ENCODE measurements at regions not wholly inside any gene's neighbourhood (a gene's known extent, or its start where the extent isn't known, plus 50 kb on each side); places are given as distances from the start of the nearest gene placed in this dataset.

GRCh38 chr21:16979574-16979973, 533.3 kb upstream of the CXADR start:
- in situ Hi-C loops (cut with MboI; ENCODE audit: low pct_unique_long_range_greater_than_20kb, low sequenced_read_pairs, unreplicated experiment) = no loop called here
- no peak for DNase-seq (ENCODE audit: low spot score)
- no peak for TF ChIP-seq CTCF (IDR thresholded peaks at IDR 0.05; ENCODE audit: extremely low read depth, insufficient read depth, missing control alignments)

- DNase-seq (ENCODE audit: low spot score) = no peak
- TF ChIP-seq CTCF (IDR thresholded peaks at IDR 0.05; ENCODE audit: extremely low read depth, insufficient read depth, missing control alignments) = no peak
- in situ Hi-C loops (cut with MboI; ENCODE audit: low pct_unique_long_range_greater_than_20kb, low sequenced_read_pairs, unreplicated experiment) = no loop called here
These were observed 529.4 kb upstream of the CXADR start for GRCh38 chr21:16983420-16983819.

- no peak for TF ChIP-seq CTCF (IDR thresholded peaks at IDR 0.05; ENCODE audit: extremely low read depth, insufficient read depth, missing control alignments)
- DNase-seq (ENCODE audit: low spot score) = no peak
- in situ Hi-C loops (cut with MboI; ENCODE audit: low pct_unique_long_range_greater_than_20kb, low sequenced_read_pairs, unreplicated experiment) = no loop called here
These were observed 520.4 kb upstream of the CXADR start for GRCh38 chr21:16992448-16992847.

- TF ChIP-seq CTCF (IDR thresholded peaks at IDR 0.05; ENCODE audit: extremely low read depth, insufficient read depth, missing control alignments) = no peak
- no peak for DNase-seq (ENCODE audit: low spot score)
- in situ Hi-C loops (cut with MboI; ENCODE audit: low pct_unique_long_range_greater_than_20kb, low sequenced_read_pairs, unreplicated experiment) = no loop called here
These were observed 519.3 kb upstream of the CXADR start for GRCh38 chr21:16993416-16994038.

GRCh38 chr21:17002594-17003257, 510.1 kb upstream of the CXADR start:
- DNase-seq (ENCODE audit: low spot score) = no peak
- in situ Hi-C loops (cut with MboI; ENCODE audit: low pct_unique_long_range_greater_than_20kb, low sequenced_read_pairs, unreplicated experiment) = no loop called here
- TF ChIP-seq CTCF (IDR thresholded peaks at IDR 0.05; ENCODE audit: extremely low read depth, insufficient read depth, missing control alignments) = no peak

- DNase-seq (ENCODE audit: low spot score) = no peak
- no peak for TF ChIP-seq CTCF (IDR thresholded peaks at IDR 0.05; ENCODE audit: extremely low read depth, insufficient read depth, missing control alignments)
- in situ Hi-C loops (cut with MboI; ENCODE audit: low pct_unique_long_range_greater_than_20kb, low sequenced_read_pairs, unreplicated experiment) = no loop called here
These were observed 509.6 kb upstream of the CXADR start for GRCh38 chr21:17003258-17003615.
